H9 (cell line): ENCODE measurements at regions not wholly inside any gene's neighbourhood (a gene's known extent, or its start where the extent isn't known, plus 50 kb on each side); places are given as distances from the start of the nearest gene placed in this dataset.

Source experiments
- DNase-seq: peaks from one replicate; pipeline ENCODE4 v3.0.0-alpha.2; 2017
- H2AFZ ChIP-seq: one replicate; pipeline ENCODE4 v1.6.1; 2013; ENCODE audit warnings: mild to moderate bottlenecking, low read length, control low read depth, moderate library complexity
- H2AK5ac ChIP-seq: 2 replicates; pipeline ENCODE4 v1.6.1; 2013; ENCODE audit warnings: low read length, control low read depth, mixed read lengths; ENCODE audit not compliant: insufficient read length
- H2BK120ac ChIP-seq: one replicate; pipeline ENCODE4 v1.6.1; 2013; ENCODE audit warnings: low read depth, mild to moderate bottlenecking, low read length, control low read depth, inconsistent platforms; ENCODE audit not compliant: poor library complexity, severe bottlenecking
- H2BK12ac ChIP-seq: 2 replicates; pipeline ENCODE4 v1.6.1; 2013; ENCODE audit warnings: low read length, control low read depth, mixed read lengths, low read depth; ENCODE audit not compliant: insufficient read length
- H2BK15ac ChIP-seq: 2 replicates; pipeline ENCODE4 v1.6.1; 2013; ENCODE audit warnings: low read depth, low read length, control low read depth
- H2BK20ac ChIP-seq: one replicate; pipeline ENCODE4 v1.6.1; 2013; ENCODE audit warnings: low read depth, mild to moderate bottlenecking, low read length, control low read depth, inconsistent platforms; ENCODE audit not compliant: poor library complexity, severe bottlenecking
- H2BK5ac ChIP-seq: 2 replicates; pipeline ENCODE4 v1.6.1; 2013; ENCODE audit warnings: low read length, control low read depth, mixed read lengths; ENCODE audit not compliant: insufficient read length
- H3K14ac ChIP-seq: 2 replicates; pipeline ENCODE4 v1.6.1; 2013; ENCODE audit warnings: low read length, control low read depth; ENCODE audit not compliant: insufficient read depth
- H3K18ac ChIP-seq: 2 replicates; pipeline ENCODE4 v1.6.1; 2013; ENCODE audit warnings: low read depth, mild to moderate bottlenecking, mixed read lengths, low read length, control low read depth; ENCODE audit not compliant: insufficient read length
- H3K23ac ChIP-seq: 2 replicates; pipeline ENCODE4 v1.6.1; 2013; ENCODE audit warnings: low read length, control low read depth, mixed read lengths, low read depth; ENCODE audit not compliant: insufficient read length
- H3K23me2 ChIP-seq: 2 replicates; pipeline ENCODE4 v1.6.1; 2013; ENCODE audit warnings: low read depth, mild to moderate bottlenecking, mixed read lengths, low read length, control low read depth; ENCODE audit not compliant: insufficient read length, poor library complexity, severe bottlenecking
- H3K27ac ChIP-seq: 2 replicates; pipeline ENCODE4 v1.5.1; 2013; ENCODE audit warnings: low read length, control low read depth, mixed read lengths, low read depth; ENCODE audit not compliant: insufficient read length
- H3K27me3 ChIP-seq: 2 replicates; pipeline ENCODE4 v1.6.1; 2013; ENCODE audit warnings: low read length, control low read depth, inconsistent platforms; ENCODE audit not compliant: insufficient read depth
- H3K4ac ChIP-seq: 2 replicates; pipeline ENCODE4 v1.6.1; 2013; ENCODE audit warnings: low read depth, mild to moderate bottlenecking, control low read depth, inconsistent platforms, low read length, moderate library complexity
- H3K4me1 ChIP-seq: 2 replicates; pipeline ENCODE4 v1.6.1; 2013; ENCODE audit warnings: low read length, control low read depth, inconsistent platforms; ENCODE audit not compliant: insufficient read depth
- H3K4me2 ChIP-seq: 2 replicates; pipeline ENCODE4 v1.6.1; 2013; ENCODE audit warnings: low read length, control low read depth, mixed read lengths; ENCODE audit not compliant: insufficient read length, insufficient read depth
- H3K56ac ChIP-seq: 2 replicates; pipeline ENCODE4 v1.6.1; 2013; ENCODE audit warnings: low read depth, mild to moderate bottlenecking, mixed read lengths, low read length, control low read depth; ENCODE audit not compliant: insufficient read length
- H3K79me1 ChIP-seq: 2 replicates; pipeline ENCODE4 v1.6.1; 2013; ENCODE audit warnings: low read depth, mild to moderate bottlenecking, moderate library complexity, low read length, control low read depth, inconsistent platforms; ENCODE audit not compliant: insufficient read depth, poor library complexity, severe bottlenecking
- H3K79me2 ChIP-seq: 2 replicates; pipeline ENCODE4 v1.6.1; 2013; ENCODE audit warnings: low read length, control low read depth, inconsistent platforms; ENCODE audit not compliant: insufficient read depth
- H3K9ac ChIP-seq: 2 replicates; pipeline ENCODE4 v1.6.1; 2013; ENCODE audit warnings: low read length, control low read depth, mixed read lengths; ENCODE audit not compliant: insufficient read length; ENCODE audit errors: extremely low read depth
- H3K9me3 ChIP-seq: one replicate; pipeline ENCODE4 v1.6.1; 2013; ENCODE audit warnings: low read depth, low read length, inconsistent platforms; ENCODE audit not compliant: control insufficient read depth
- H3T11ph ChIP-seq: one replicate; pipeline ENCODE4 v1.6.1; 2013; ENCODE audit warnings: mild to moderate bottlenecking, low read length, control low read depth, inconsistent platforms
- H4K20me1 ChIP-seq: one replicate; pipeline ENCODE4 v1.6.1; 2013; ENCODE audit not compliant: control insufficient read depth, insufficient read length, insufficient read depth
- H4K5ac ChIP-seq: 2 replicates; pipeline ENCODE4 v1.6.1; 2013; ENCODE audit warnings: low read depth, mild to moderate bottlenecking, mixed read lengths, low read length, control low read depth; ENCODE audit not compliant: insufficient read length
- H4K8ac ChIP-seq: replicated peaks from 2 replicates; pipeline ENCODE4 v1.6.1; 2013; ENCODE audit warnings: low read length, control low read depth, mixed read lengths, low read depth; ENCODE audit not compliant: insufficient read length
- H4K91ac ChIP-seq: 2 replicates; pipeline ENCODE4 v1.6.1; 2013; ENCODE audit warnings: low read depth, mild to moderate bottlenecking, moderate library complexity, mixed read lengths, low read length, control low read depth; ENCODE audit not compliant: insufficient read length
- H3K27ac Mint-ChIP-seq, 3 experiments: 2 replicates in 2 of 3; 3 replicates in 1 of 3; pipeline ENCODE4 v1.8.0; 2020 to 2021; ENCODE audit warnings: mixed read lengths in 3 of 3, mild to moderate bottlenecking in 1 of 3, moderate library complexity in 1 of 3
- H3K27me3 Mint-ChIP-seq: 2 replicates; pipeline ENCODE4 v1.8.0; 2021; ENCODE audit warnings: low read depth, mild to moderate bottlenecking, moderate library complexity, mixed read lengths
- H3K36me3 Mint-ChIP-seq, 3 experiments: 2 replicates in 2 of 3; 3 replicates in 1 of 3; pipeline ENCODE4 v1.8.0; 2020 to 2021; ENCODE audit warnings: low read depth in 3 of 3, mixed read lengths in 3 of 3; ENCODE audit not compliant: insufficient read depth in 1 of 3
- H3K4me1 Mint-ChIP-seq, 2 experiments: 2 replicates each; pipeline ENCODE4 v1.8.0; 2020; ENCODE audit warnings: mixed read lengths in 2 of 2
- H3K4me3 Mint-ChIP-seq, 2 experiments: 2 replicates in 1 of 2; 3 replicates in 1 of 2; pipeline ENCODE4 v1.8.0; 2020 to 2021; ENCODE audit warnings: mild to moderate bottlenecking in 2 of 2, mixed read lengths in 2 of 2, moderate library complexity in 1 of 2
- H3K9me3 Mint-ChIP-seq, 2 experiments: 2 replicates in 1 of 2; 3 replicates in 1 of 2; pipeline ENCODE4 v1.8.0; 2020; ENCODE audit warnings: mild to moderate bottlenecking in 2 of 2, mixed read lengths in 2 of 2, moderate library complexity in 1 of 2
- WGBS: extraction: QIAGEN DNeasy Blood & Tissue Kit; methylation state at CpG from one replicate; pipeline ENCODE4 v1.1.7; 2013; ENCODE audit warnings: missing lambda C conversion rate, low lambda C conversion rate, mixed read lengths; ENCODE audit not compliant: insufficient read length; ENCODE audit errors: extremely low coverage; 5-methylcytosine and 5-hydroxymethylcytosine counted together
- TF ChIP-seq, protein P1 (sequence below): fragments of 200-600 bp; sonication (generic); conservative IDR thresholded peaks from 3 replicates; pipeline ENCODE4 v1.8.0; 2021; ENCODE audit warnings: antibody characterized with exemption, mild to moderate bottlenecking

DNA sequence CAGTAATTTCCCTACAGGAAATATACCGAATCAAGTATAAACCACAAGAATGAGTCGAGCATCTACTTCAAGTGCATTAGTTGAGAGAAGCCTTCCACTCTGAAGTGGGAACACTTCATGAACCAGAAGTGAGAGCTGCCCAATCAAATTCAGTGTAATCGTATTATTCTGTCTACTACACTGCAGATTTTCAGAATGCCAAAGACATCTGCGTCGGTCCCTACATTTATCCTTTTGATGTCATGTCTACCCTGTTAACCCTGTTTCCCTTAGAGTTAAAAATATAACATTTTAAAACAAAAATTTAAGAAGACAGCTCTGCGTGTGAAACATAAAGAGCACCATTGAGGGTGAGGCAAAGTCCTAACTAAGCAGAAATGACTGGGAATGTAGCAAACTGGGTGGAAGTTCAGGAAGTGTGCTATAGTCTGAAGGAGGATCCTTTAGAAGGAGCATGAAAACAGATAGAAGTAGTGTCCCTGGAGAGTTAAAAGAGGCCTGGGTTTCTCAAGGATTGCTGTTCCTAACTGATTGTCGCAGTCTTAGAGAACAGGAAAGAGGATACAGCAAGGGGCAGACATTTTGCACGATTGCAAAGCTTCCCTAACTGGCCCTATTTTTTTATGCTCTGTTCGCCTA is 291.2 kb downstream of the PTPRC start:
- Histone ChIP-seq H4K20me1 (no peaks in the 10 kb centered on the region), H3K27me3 (no peaks in the 10 kb centered on the region), H2BK5ac (no peak overlapping the region), H3K23ac (no peak overlapping the region), H3K4ac (no peak overlapping the region), H3K18ac (no peak overlapping the region), H4K8ac (no peak overlapping the region), H2BK120ac (no peak overlapping the region), H2BK15ac (no peak overlapping the region), H3K79me2 (no peaks in the 10 kb centered on the region), H2BK12ac (no peak overlapping the region), H3K79me1 (no peaks in the 10 kb centered on the region), H3K9ac (no peak overlapping the region), H3T11ph (no peak overlapping the region), H3K4me2 (no peak overlapping the region), H3K14ac (no peak overlapping the region), H2AK5ac (no peak overlapping the region), H4K5ac (no peak overlapping the region), H3K4me1 (peaks cover 2% of the 10 kb centered on the region; the same call in 1 of the 2 replicates), H4K91ac (no peak overlapping the region), H3K23me2 (no peaks in the 10 kb centered on the region), H3K56ac (no peak overlapping the region), H2BK20ac (no peak overlapping the region), H3K9me3 (no peaks in the 10 kb centered on the region), H3K27ac (no peak overlapping the region), H2AFZ (peak overlapping the region; percentile 85)
- Mint-ChIP-seq H3K9me3 (no peaks in the 10 kb centered on the region), H3K4me1 (peaks cover 8 to 10% of the 10 kb centered on the region in 2 experiments), H3K27me3 (no peaks in the 10 kb centered on the region), H3K27ac (no peak overlapping the region), H3K36me3 (no peaks in the 10 kb centered on the region), H3K4me3 (no peak overlapping the region)
- no CpG with 5 or more reads among the region's 9 CpGs for WGBS
- TF ChIP-seq, protein P1, sequence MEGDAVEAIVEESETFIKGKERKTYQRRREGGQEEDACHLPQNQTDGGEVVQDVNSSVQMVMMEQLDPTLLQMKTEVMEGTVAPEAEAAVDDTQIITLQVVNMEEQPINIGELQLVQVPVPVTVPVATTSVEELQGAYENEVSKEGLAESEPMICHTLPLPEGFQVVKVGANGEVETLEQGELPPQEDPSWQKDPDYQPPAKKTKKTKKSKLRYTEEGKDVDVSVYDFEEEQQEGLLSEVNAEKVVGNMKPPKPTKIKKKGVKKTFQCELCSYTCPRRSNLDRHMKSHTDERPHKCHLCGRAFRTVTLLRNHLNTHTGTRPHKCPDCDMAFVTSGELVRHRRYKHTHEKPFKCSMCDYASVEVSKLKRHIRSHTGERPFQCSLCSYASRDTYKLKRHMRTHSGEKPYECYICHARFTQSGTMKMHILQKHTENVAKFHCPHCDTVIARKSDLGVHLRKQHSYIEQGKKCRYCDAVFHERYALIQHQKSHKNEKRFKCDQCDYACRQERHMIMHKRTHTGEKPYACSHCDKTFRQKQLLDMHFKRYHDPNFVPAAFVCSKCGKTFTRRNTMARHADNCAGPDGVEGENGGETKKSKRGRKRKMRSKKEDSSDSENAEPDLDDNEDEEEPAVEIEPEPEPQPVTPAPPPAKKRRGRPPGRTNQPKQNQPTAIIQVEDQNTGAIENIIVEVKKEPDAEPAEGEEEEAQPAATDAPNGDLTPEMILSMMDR = no peak
- no peak for DNase-seq
